ENCODE measurements at regions not wholly inside any gene's neighbourhood (a gene's known extent, or its start where the extent isn't known, plus 50 kb on each side); places are given as distances from the start of the nearest gene placed in this dataset.

GRCh38 chr9:108310202-108310601 is 545.6 kb downstream of the ACTL7B start:
- Histone ChIP-seq H3K56ac (ENCODE audit: insufficient read length, low read depth, low read length) (no peak overlapping the region), H3K18ac (ENCODE audit: insufficient read length, low read depth, low read length) (no peak overlapping the region), H2AFZ (ENCODE audit: low read length) (no peak overlapping the region), H3K4me1 (ENCODE audit: insufficient read depth, low read length) (no peaks in the 10 kb centered on the region), H4K20me1 (ENCODE audit: control insufficient read depth, insufficient read depth, insufficient read length) (no peaks in the 10 kb centered on the region), H3T11ph (ENCODE audit: low read length) (no peak overlapping the region), H2BK15ac (ENCODE audit: low read depth, low read length) (no peak overlapping the region), H3K79me2 (ENCODE audit: insufficient read depth, low read length) (no peaks in the 10 kb centered on the region), H3K23ac (ENCODE audit: insufficient read length, low read depth, low read length) (no peak overlapping the region), H2BK120ac (ENCODE audit: low read depth, low read length, poor library complexity, severe bottlenecking) (no peak overlapping the region), H2BK20ac (ENCODE audit: low read depth, low read length, poor library complexity, severe bottlenecking) (no peak overlapping the region), H3K79me1 (ENCODE audit: insufficient read depth, low read depth, low read length, poor library complexity, severe bottlenecking) (no peaks in the 10 kb centered on the region), H3K23me2 (ENCODE audit: insufficient read length, low read depth, low read length, poor library complexity, severe bottlenecking) (no peaks in the 10 kb centered on the region), H3K4me2 (ENCODE audit: insufficient read depth, insufficient read length, low read length) (no peak overlapping the region), H3K9ac (ENCODE audit: extremely low read depth, insufficient read length, low read length) (no peak overlapping the region), H2AK5ac (ENCODE audit: insufficient read length, low read length) (no peak overlapping the region), H3K27ac (ENCODE audit: insufficient read length, low read depth, low read length) (no peak overlapping the region), H4K5ac (ENCODE audit: insufficient read length, low read depth, low read length) (no peak overlapping the region), H4K8ac (replicated peaks; ENCODE audit: insufficient read length, low read depth, low read length) (no peak overlapping the region), H2BK12ac (ENCODE audit: insufficient read length, low read depth, low read length) (no peak overlapping the region), H3K9me3 (ENCODE audit: control insufficient read depth, low read depth, low read length) (no peaks in the 10 kb centered on the region), H3K27me3 (ENCODE audit: insufficient read depth, low read length) (no peaks in the 10 kb centered on the region), H4K91ac (ENCODE audit: insufficient read length, low read depth, low read length) (no peak overlapping the region), H3K14ac (ENCODE audit: insufficient read depth, low read length) (no peak overlapping the region), H3K4ac (ENCODE audit: low read depth, low read length) (no peak overlapping the region), H2BK5ac (ENCODE audit: insufficient read length, low read length) (no peak overlapping the region)
- Mint-ChIP-seq H3K4me3 (no peak overlapping the region), H3K9me3 (no peaks in the 10 kb centered on the region), H3K36me3 (ENCODE audit: insufficient read depth in 1 of 3, low read depth in 3 of 3) (no peaks in the 10 kb centered on the region), H3K27me3 (ENCODE audit: low read depth) (no peaks in the 10 kb centered on the region; the same call in 1 of the 2 replicates), H3K27ac (peak overlapping the region in 1 of 3 experiments; percentile 2; a peak in 2 of 7 replicates), H3K4me1 (no peaks in the 10 kb centered on the region)
- no CpG with 5 or more reads among the region's 3 CpGs for WGBS (ENCODE audit: extremely low coverage, insufficient read length, low lambda C conversion rate)
- no peak for DNase-seq
- TF ChIP-seq CTCF (conservative IDR thresholded peaks at IDR 0.05), result no peak
